Choroid plexus epithelial cell (primary cell): ENCODE measurements at regions not wholly inside any gene's neighbourhood (a gene's known extent, or its start where the extent isn't known, plus 50 kb on each side); places are given as distances from the start of the nearest gene placed in this dataset.

ENCODE experiments used
- DNase-seq: peaks from one replicate; pipeline ENCODE4 v3.0.0-alpha.2; 2010; ENCODE audit warnings: low read depth
- H3K4me3 ChIP-seq: 2 replicates; pipeline ENCODE4 v1.5.1; 2011; ENCODE audit warnings: low read depth, mild to moderate bottlenecking, control low read depth, low read length, moderate library complexity
- TF ChIP-seq, protein P1 (sequence below): conservative IDR thresholded peaks from 2 replicates; pipeline ENCODE4 v1.5.1; 2011; ENCODE audit warnings: low read depth, mild to moderate bottlenecking, control low read depth, inconsistent platforms, low read length, moderate library complexity

DNA sequence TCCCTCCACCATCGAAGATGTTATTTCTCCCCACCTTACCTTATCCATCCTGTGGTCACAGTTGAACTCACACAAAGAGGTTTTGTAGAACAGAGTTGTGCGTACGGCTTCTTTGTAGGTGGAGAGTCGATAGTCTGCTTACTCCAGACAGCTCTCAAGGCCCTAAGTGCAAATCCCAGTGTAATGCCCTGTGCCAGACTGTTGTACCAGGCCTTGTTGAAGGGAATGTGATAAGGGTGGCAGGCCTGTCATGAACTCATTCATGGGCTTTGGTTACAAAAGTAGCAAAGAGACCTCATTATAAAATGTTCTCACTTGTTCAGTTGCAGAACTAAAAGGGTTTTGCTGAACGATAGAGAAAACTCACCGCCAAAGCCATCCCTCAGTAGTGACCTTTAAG is 288.7 kb upstream of the CADM1 start:
- DNase-seq = no peak
- TF ChIP-seq, protein P1, sequence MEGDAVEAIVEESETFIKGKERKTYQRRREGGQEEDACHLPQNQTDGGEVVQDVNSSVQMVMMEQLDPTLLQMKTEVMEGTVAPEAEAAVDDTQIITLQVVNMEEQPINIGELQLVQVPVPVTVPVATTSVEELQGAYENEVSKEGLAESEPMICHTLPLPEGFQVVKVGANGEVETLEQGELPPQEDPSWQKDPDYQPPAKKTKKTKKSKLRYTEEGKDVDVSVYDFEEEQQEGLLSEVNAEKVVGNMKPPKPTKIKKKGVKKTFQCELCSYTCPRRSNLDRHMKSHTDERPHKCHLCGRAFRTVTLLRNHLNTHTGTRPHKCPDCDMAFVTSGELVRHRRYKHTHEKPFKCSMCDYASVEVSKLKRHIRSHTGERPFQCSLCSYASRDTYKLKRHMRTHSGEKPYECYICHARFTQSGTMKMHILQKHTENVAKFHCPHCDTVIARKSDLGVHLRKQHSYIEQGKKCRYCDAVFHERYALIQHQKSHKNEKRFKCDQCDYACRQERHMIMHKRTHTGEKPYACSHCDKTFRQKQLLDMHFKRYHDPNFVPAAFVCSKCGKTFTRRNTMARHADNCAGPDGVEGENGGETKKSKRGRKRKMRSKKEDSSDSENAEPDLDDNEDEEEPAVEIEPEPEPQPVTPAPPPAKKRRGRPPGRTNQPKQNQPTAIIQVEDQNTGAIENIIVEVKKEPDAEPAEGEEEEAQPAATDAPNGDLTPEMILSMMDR = no peak
- no peak overlapping the region for H3K4me3 ChIP-seq

DNA sequence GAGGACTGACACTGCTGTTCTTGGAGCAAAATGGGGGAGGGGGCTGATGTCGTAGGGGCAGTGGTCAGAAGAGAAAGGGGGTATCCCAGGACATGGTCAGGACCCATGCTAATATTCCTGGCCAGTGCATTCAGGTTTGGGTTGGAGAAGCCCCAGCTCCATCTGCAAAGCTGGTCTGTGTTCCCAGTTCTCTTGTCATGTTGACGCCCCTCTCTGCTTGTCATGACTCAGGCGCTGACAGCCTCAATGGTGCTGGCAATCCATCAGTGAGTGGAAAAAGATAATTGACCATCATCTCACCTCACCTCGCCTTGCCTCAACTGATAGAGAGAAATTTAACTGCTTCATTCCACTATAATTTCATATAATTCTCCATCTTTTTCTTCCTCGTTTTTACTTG is 283.1 kb upstream of the CADM1 start:
- H3K4me3 ChIP-seq = no peak overlapping the region
- TF ChIP-seq, protein P1 = no peak
- DNase-seq = no peak

DNA sequence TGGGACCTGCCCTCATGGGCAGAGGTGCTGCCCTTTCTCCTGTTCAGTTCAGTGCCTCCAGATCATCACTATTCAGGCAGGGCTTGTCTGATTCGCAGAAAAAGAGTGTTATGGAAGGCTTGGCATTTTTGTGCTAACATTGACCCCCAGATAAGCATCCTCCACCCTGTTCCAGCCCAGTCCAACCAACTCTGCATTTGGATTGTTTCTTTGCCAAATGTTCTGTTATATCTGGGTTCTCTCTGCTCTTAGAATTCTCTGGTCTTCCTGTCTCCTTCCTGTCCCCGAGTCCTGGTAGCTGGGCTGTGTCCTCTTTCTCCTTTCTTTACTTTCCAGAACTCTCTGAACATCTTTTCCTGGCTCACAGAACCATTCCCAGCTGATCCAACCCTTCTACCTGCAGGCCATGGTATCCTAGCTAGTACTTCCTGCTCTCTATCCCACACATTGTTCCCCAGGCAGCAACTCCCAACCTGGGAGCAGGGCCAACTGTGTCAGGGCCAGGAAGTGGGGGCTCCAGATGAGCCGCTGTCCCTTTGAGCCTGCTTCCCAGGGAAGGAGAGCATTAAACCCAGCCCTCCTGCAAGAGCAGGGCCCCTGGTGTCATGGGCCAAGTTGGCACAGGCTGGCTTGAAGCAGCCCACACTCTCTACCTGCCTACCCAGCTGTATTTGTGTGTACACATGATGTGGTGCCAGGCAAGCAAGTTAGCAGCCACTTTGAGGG is 280.7 kb upstream of the CADM1 start:
- no peak overlapping the region for H3K4me3 ChIP-seq
- DNase-seq = no peak
- TF ChIP-seq, protein P1 = no peak

DNA sequence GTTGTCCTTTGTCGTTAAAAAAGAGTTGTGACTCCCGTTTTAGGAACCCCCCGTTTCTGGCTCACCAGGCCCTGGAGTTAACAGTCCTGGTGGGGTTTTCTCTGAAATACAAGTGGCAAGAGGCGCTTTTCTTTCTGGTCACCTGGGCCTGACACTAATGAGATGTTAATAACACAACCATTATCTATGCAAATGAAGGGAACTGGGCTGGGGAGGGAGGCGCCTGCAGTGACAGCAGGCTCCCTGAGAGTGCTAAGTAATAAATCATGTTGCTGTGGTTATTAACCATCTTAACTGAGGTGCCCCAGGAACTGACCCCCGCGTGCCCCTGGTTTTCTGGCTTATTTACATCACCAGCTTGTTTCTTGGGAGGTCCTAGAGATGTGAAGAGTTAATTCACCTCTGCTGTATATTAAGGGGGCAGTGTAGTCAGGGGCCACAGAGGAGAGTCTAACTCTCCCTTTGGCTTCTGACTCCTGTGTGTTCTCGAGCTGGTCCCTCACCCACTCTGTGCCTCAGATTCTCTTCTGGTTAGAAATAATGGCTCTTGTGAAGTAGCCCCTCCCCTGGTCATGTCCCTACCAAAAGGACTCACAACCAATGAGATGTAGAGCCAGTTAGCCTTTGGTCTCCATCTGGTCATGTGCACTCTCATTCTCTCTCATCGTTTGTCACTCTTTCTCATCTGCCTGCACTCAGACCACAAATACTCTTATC is 276.6 kb upstream of the CADM1 start:
- no peak overlapping the region for H3K4me3 ChIP-seq
- no peak for DNase-seq
- TF ChIP-seq, protein P1 = no peak

DNA sequence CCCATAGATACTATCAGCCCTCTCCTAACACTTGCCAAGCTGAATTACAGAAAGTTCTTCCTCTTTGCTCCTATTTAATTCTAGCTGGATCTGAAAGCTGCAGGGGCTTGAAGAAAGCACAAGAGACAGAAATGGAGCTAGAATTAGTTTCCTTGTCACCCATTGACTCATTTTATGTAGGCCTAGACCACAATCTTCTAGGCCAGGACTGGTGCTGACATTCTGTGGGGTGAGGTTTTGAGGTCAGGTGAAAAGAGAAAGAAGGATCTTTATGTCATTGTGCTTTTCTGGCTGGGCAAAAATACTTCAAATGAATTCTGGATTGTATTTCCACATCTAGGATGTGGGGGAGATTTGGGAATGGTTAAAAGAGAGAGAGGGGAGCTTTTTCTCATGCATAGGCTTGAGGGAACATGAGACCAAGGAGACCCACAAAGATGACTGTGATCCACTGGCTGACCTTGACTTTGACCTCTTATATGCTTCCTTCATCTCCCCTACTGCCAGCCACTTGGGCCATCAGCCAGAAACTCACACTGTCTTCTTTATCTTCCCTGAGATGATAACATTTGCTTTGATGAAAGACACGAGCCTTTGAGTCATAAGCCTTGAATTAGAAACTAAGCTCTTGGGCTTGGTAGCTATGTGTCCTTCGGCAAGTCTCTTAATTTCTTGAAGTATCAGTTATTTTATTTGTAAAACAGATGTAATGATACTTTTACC is 274.9 kb upstream of the CADM1 start:
- DNase-seq = no peak
- no peak overlapping the region for H3K4me3 ChIP-seq
- TF ChIP-seq, protein P1 = no peak

DNA sequence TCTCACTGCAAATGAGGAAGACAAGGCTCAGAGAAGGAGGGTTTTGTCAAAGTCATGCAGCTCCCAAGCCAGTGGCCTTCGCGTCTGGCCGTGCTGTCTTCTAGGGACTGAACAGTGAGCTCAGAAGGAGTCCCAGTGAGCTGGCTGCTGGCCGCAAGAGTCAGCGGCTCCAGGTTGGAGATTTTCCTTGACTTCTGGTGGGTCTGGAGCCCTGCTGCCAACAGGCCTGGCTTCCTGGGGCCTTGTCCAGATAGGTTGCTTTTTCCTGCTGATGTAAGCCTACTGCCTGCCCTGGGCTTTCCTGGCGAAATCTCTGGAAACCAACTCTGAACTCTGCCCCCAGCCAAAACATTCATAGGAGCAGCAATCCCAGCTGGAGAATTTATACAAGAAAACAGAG is 272.7 kb upstream of the CADM1 start:
- DNase-seq = no peak
- TF ChIP-seq, protein P1 = no peak
- no peak overlapping the region for H3K4me3 ChIP-seq
